ENCODE measurements at regions not wholly inside any gene's neighbourhood (a gene's known extent, or its start where the extent isn't known, plus 50 kb on each side); places are given as distances from the start of the nearest gene placed in this dataset.

DNA sequence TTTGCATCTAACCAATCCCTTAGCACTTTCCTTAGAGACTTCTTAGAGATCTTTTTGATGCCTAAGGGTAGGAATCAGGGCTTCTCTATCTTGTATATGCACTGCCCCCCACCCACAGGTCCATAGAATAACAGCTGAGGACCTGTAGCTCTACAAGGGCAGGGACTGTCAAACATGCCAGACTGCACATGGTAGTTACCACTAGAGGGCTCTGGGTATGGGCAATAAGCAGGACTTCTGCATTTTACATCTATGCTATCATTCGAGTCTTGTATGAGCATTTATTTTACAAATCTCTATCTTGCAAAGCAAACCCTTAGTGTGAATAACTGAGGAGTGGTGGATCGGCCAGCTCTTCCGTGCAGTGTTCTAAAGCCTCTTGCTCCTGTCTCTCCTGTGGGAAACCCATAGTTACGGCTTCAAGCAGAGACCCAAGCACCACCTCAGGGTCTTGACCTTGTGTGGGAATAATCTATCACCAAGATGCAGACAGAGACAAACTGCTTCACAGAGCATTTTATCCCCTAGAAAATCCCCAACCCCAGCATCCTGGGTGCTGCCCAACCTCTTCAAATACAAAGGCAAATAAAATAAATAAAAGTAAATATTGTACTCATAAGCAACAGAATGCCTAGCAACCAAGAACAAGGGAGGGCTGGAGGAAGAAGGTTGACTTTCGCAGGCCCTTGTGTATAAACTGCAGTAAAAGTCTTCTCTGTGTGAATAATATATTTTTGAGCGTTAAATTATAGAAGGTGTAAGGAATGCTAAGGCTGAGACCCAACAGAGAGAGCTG is 219.3 kb downstream of the WDR11 start:
- H3K27me3 ChIP-seq, result no peaks in the 10 kb centered on the region
- H3K4me1 ChIP-seq (ENCODE audit: control insufficient read depth in 1 of 2, insufficient read depth in 1 of 2, low read depth in 1 of 2, low read length in 1 of 2), result peaks cover 0 to 5% of the 10 kb centered on the region in 2 experiments
- no peaks in the 10 kb centered on the region for H3K9me3 ChIP-seq
- H3K4me3 ChIP-seq (ENCODE audit: low read depth in 1 of 2, low read length in 1 of 2), result no peak overlapping the region
- no peak overlapping the region for H3K27ac ChIP-seq
- no peaks in the 10 kb centered on the region for H3K36me3 ChIP-seq
- TF ChIP-seq, protein P1, sequence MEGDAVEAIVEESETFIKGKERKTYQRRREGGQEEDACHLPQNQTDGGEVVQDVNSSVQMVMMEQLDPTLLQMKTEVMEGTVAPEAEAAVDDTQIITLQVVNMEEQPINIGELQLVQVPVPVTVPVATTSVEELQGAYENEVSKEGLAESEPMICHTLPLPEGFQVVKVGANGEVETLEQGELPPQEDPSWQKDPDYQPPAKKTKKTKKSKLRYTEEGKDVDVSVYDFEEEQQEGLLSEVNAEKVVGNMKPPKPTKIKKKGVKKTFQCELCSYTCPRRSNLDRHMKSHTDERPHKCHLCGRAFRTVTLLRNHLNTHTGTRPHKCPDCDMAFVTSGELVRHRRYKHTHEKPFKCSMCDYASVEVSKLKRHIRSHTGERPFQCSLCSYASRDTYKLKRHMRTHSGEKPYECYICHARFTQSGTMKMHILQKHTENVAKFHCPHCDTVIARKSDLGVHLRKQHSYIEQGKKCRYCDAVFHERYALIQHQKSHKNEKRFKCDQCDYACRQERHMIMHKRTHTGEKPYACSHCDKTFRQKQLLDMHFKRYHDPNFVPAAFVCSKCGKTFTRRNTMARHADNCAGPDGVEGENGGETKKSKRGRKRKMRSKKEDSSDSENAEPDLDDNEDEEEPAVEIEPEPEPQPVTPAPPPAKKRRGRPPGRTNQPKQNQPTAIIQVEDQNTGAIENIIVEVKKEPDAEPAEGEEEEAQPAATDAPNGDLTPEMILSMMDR (IDR thresholded peaks at IDR 0.05), result no peak

DNA sequence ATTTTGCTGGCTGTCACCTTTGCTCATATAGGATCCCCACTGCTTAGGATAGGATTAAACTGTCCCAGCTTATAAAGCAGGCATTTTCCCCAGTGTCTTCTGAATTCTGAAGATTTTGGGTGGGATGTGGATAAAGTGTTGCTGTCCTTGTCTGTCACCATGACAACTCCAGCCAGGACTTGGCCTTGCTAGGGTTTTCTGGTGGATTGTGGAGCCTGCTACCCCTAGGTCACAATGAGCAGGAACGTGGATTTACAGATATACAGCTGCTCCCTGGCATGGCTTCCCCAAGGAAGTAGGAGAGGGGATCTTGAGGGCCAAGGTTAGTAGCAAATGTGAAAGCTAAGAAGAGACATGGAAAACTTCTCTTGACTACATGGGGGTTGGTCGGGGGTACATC is 220.7 kb downstream of the WDR11 start:
- Histone ChIP-seq H3K36me3 (no peaks in the 10 kb centered on the region), H3K9me3 (no peaks in the 10 kb centered on the region), H3K4me3 (ENCODE audit: low read depth in 1 of 2, low read length in 1 of 2) (no peak overlapping the region), H3K4me1 (ENCODE audit: control insufficient read depth in 1 of 2, insufficient read depth in 1 of 2, low read depth in 1 of 2, low read length in 1 of 2) (peaks cover 3 to 9% of the 10 kb centered on the region in 2 experiments), H3K27me3 (no peaks in the 10 kb centered on the region), H3K27ac (no peak overlapping the region)
- TF ChIP-seq, protein P1 (IDR thresholded peaks at IDR 0.05), result no peak

DNA sequence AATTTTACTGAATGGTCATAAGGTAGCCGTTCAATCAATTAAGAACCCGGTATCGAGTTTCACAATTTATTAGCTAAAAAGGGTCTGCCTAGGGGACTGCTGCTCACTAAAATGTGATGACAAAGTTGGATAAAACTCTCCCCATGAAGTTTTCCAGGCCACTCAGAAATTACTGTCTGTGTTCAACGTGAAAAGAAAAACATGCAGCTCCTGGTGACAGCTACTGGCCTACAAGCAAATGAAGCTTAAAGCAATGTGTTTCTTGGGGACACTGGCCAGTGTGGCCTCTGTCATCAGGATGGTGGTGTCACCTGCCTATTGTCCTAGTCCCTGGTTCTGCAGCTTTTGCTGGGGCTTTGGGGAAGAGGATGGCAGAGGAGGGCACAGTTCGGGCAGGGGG is 222.6 kb downstream of the WDR11 start:
- H3K36me3 ChIP-seq, result no peaks in the 10 kb centered on the region
- TF ChIP-seq, protein P1 (IDR thresholded peaks at IDR 0.05), result no peak

DNA sequence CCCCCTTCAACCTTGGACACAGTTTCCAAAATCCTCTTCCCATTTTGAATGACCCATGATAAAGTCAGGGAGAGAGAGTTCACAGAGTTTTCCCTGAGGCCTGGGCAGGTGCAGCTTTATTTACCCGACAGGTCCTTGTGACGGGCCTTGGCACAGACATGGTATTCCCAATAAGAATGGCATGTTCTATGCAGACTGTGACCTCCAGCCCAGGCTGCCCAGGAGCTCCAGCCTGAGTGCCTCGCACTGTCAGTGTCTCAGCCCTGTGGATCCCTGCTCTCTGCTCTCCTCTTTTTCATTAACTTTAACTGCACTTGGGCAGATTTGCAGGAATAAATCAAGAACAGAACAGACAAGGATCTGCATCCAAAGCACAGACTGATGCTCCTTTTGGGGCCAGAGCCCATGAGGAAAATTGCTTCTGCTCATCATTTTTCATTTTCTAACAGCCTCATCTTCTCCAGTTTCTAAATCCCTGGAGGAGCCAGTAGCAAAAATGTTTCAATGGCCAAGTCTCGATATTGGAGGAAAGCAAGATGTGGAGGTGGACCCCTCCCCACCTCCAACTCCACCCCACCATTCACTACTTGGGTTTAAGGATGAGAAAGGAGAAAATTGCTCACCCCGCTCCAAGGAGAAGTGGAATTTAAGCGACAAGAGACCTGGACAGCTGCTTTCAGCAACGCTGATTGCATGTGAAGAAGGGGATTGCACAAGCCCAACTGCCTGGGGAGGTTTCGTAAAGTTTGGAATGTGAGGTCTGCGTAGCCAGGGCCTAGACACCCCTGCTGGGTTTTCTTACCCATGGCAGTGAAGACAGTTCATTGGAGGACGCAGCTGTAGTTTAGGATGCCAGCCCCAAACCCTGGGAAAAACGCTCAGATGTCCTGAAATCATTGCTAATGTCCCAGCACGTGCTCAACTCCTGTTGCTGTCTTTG is 225.9 kb downstream of the WDR11 start:
- no peak overlapping the region for H3K4me3 ChIP-seq (ENCODE audit: low read depth in 1 of 2, low read length in 1 of 2)

More for the DNA sequence above, 222.6 kb downstream of the WDR11 start:
- H3K4me3 ChIP-seq (ENCODE audit: low read depth in 1 of 2, low read length in 1 of 2), result no peak overlapping the region
- no peaks in the 10 kb centered on the region for H3K9me3 ChIP-seq
- H3K27ac ChIP-seq, result no peak overlapping the region
- peaks cover 6 to 23% of the 10 kb centered on the region in 2 experiments for H3K4me1 ChIP-seq (ENCODE audit: control insufficient read depth in 1 of 2, insufficient read depth in 1 of 2, low read depth in 1 of 2, low read length in 1 of 2)
- H3K27me3 ChIP-seq, result no peaks in the 10 kb centered on the region

DNA sequence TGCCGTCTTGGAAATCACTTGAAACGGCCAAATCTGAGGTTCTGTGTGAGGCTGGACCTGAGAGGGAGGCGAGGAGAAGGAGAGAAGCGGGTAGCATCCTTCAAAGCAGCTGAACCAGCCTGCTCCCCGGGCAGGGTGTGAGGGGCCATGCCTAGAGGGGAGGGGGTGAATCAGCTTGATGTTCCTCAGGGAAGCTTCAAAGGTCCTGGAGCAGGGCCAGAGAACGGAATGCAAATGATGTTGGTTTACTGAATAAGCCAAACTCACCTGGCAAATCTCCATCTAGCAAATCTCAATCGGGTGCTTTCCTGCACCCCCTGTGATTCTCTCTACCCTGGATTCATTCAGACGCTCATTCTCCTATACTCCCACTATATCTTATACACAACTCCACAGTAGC is 226.9 kb downstream of the WDR11 start:
- no peak overlapping the region for H3K27ac ChIP-seq
- no peak overlapping the region for H3K4me3 ChIP-seq (ENCODE audit: low read depth in 1 of 2, low read length in 1 of 2)
- TF ChIP-seq, protein P1 (IDR thresholded peaks at IDR 0.05), result no peak
- H3K4me1 ChIP-seq (ENCODE audit: control insufficient read depth in 1 of 2, insufficient read depth in 1 of 2, low read depth in 1 of 2, low read length in 1 of 2), result peaks cover 6 to 18% of the 10 kb centered on the region in 2 experiments
- no peaks in the 10 kb centered on the region for H3K9me3 ChIP-seq
- H3K27me3 ChIP-seq, result no peaks in the 10 kb centered on the region
- H3K36me3 ChIP-seq, result no peaks in the 10 kb centered on the region

More for the DNA sequence above, 225.9 kb downstream of the WDR11 start:
- peaks cover 6 to 18% of the 10 kb centered on the region in 2 experiments for H3K4me1 ChIP-seq (ENCODE audit: control insufficient read depth in 1 of 2, insufficient read depth in 1 of 2, low read depth in 1 of 2, low read length in 1 of 2)
- no peaks in the 10 kb centered on the region for H3K36me3 ChIP-seq
- H3K27ac ChIP-seq, result no peak overlapping the region
- TF ChIP-seq, protein P1 (IDR thresholded peaks at IDR 0.05), result no peak
- no peaks in the 10 kb centered on the region for H3K27me3 ChIP-seq
- no peaks in the 10 kb centered on the region for H3K9me3 ChIP-seq

Data from neutrophil (primary cell).